Tibial nerve (tissue), 3 donors: ENCODE measurements at regions not wholly inside any gene's neighbourhood (a gene's known extent, or its start where the extent isn't known, plus 50 kb on each side); places are given as distances from the start of the nearest gene placed in this dataset.

Source experiments
- POLR2A ChIP-seq, 2 donors: fragments of 450-650 bp; IDR thresholded peaks; one replicate each; pipeline ENCODE4 v1.6.1; 2017; ENCODE audit warnings: antibody characterized with exemption in 2 of 2, mild to moderate bottlenecking in 2 of 2, moderate library complexity in 2 of 2
- TF ChIP-seq, protein P1 (sequence below), 5 experiments: fragments of 200-600 bp in 3 of 5; fragments of 450-650 bp in 2 of 5; sonication (generic) in 3 of 5; IDR thresholded peaks; one replicate each; pipeline ENCODE4 v1.5.1; 2016 to 2019; ENCODE audit warnings: antibody characterized with exemption in 5 of 5, mild to moderate bottlenecking in 3 of 5, moderate library complexity in 2 of 5

GRCh38 chr5:77847129-77847460 lies 71.0 kb upstream of the TBCA start:
- TF ChIP-seq, protein P1, sequence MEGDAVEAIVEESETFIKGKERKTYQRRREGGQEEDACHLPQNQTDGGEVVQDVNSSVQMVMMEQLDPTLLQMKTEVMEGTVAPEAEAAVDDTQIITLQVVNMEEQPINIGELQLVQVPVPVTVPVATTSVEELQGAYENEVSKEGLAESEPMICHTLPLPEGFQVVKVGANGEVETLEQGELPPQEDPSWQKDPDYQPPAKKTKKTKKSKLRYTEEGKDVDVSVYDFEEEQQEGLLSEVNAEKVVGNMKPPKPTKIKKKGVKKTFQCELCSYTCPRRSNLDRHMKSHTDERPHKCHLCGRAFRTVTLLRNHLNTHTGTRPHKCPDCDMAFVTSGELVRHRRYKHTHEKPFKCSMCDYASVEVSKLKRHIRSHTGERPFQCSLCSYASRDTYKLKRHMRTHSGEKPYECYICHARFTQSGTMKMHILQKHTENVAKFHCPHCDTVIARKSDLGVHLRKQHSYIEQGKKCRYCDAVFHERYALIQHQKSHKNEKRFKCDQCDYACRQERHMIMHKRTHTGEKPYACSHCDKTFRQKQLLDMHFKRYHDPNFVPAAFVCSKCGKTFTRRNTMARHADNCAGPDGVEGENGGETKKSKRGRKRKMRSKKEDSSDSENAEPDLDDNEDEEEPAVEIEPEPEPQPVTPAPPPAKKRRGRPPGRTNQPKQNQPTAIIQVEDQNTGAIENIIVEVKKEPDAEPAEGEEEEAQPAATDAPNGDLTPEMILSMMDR (IDR thresholded peaks at IDR 0.05): no peak
- TF ChIP-seq POLR2A (IDR thresholded peaks at IDR 0.05): no peak
